GM03348 (cell line): ENCODE measurements at regions not wholly inside any gene's neighbourhood (a gene's known extent, or its start where the extent isn't known, plus 50 kb on each side); places are given as distances from the start of the nearest gene placed in this dataset.
"Not testable (repeated sequence)": the region's sequence is repeated elsewhere in the genome, so short reads cannot be mapped to it uniquely, and the experiment has no call there.

ENCODE experiments used
- DNase-seq: peaks from one replicate; pipeline ENCODE4 v3.0.0; 2012; ENCODE audit warnings: low spot score

DNA sequence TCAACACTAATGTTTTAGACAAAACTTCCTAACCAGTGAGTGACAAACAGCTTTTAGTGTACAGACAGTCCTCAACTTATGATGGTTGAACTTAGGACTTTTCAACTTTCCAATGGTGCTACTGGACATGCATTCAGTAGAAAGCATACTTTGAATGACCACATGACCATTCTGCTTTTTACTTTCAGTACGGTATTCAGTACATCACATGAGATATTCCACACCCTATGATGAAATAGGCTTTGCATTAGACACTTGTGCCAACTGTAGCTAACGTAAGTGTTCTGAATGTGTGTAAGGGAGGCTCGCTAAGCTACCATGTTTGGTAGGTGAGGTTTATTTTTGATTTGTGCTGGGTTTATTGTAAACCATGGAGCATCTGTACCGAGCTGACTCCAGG is 113.7 kb downstream of the WNT7A start:
- DNase-seq, result no peak

DNA sequence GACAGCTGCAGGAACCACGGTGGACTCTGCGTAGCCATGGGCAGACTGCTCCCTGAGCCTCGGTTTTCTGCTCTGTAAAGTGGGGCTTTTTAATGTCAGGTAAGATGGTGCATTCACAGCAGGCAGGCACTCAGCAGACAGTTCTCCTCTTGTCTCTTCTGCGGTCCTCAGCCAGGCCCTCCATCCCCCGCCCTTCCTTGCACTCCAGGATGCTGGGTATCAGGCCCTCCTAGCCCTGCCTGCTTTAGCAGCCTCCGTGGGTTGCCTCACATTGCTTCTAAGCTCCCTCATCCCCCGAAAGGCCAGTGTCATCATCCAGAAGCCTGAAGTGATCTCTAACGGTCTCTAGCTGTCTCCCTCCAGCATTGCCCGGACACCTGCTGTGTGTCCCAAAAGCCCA is 115.7 kb downstream of the WNT7A start:
- DNase-seq, result no peak

DNA sequence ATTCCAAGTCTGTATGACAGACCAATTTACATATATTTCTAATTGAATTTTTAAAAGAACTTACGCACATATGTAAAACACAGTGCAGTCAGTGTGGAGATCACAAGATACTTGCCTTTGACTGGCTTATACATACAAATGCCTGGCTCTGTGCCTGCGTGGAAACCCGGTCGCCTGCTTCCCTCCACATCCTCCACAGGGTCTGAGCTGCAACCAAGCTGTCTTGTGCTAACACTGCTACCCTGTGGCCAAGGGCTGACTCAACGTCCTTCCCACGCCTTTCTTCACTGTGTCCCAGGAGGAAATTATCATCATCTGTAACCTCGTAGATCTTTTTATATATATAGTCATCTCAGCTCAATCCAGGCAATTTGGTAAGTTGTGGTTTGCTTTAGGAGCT is 117.0 kb downstream of the WNT7A start:
- no peak for DNase-seq

DNA sequence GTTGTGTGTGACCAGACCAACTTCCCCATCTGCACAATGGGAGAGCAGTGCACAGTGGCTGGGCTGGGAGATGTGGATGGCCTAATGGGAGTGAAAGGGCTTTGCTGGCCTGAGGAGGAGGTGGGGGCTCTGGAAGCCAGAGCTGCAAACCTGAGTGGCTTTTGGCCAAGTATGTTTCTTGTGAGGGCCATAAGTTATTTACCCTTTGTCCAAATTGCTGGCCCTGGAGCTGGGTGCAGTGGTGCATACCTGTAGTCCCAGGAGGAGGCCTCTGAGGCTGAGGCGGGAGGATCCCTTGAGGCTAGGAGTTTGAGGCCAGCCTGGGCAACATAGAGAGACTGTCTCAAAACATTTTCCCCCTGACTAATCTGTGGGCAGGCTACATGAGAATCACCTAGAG is 129.1 kb downstream of the WNT7A start:
- DNase-seq, result no peak

DNA sequence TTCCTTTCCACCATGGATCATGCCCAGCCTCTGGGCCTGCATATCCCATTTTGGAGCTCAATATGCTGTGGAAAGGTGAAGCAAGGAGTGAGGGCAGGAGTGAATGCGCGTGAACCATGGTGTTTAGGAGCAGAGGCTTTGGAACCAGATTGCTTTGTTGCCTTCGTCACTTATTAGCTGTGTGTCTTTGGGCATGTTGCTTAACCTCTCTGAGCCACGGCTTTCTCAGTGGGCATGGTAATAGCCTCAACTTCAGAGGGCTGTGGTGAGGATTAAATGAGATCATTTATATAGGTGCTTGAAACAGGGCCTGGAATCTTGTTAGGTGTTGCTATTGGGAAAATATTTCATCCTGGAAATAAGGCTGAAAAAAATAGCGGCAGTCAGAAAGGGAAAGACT is 129.7 kb downstream of the WNT7A start:
- DNase-seq, result no peak

DNA sequence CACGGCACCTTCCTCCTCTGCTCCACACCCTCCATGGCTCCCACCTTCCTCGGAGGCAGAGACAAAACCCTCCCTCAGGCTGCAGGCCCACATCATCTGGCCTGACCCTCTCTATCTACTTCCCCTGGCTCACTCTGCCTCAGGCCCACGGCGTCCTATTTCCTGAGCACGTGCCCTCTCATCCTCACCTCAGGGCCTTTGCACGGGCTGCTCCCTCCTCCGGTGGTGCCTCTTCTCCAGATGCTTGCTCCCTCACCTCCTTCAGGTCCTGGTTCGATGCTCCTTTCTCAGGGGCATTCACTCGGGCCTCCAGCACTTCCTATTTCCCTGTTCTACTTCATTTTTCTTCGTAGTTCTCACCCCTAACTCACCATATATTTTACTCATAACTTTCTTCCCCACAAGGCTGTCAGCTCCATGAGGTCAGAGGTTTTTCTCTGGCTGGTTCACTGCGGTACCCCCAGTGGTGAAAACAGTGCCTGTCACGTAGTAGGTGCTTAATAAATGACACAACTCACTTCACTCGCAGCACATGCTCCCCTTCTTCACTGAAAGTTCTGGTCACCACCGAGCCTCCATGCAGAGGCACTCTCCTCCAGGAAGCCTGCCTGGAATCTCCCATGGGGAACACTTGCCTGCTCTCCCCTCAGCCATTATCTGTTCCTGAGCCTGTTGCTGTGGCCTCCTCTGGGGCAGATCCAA is 130.7 kb downstream of the WNT7A start:
- no peak for DNase-seq

DNA sequence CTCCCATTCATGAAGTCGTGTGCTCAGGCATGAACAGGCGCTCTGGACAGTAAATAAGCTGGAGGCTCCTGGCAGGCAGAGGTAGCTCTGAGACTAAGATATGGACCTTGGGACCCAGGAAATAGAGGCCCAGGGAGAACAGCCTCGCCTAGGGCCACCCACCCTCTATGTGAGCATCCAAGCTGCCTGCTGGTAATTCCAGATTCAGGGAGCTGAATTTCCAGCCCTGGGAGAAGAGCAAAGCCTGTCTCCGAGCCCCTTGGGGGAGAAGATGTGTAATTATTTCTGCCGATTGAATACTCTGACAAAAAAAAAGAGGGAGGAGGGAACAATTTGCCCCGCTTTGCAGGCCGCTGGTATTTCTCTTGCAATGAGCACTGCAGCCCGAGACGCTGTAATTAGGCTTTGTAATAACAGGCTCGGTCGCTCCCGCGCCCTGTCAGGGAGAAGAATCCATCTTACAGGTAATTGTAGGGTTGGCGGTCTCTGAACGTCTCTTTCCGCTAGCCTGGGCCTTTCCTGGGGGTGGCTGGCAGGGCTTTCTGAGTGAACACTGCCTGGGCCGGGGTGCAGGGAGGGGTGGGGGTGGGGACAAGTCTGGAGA is 131.5 kb downstream of the WNT7A start:
- no peak for DNase-seq

DNA sequence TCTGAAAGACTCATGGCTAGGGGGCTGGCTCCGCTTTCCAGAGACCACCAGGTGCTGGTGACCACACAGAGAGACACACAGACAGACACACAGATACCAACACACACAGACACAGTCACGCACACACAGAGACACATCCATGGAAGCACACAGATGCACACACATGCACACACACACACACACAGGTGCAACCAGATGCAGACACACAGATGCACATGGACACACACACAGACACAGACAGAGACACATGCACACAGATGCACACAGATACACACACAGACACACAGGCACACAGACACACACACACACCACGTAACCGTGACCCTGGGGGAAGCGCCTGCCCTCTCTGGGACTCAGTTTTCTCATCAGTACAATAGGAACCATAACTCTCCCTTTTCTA is 132.2 kb downstream of the WNT7A start:
- no peak for DNase-seq

DNA sequence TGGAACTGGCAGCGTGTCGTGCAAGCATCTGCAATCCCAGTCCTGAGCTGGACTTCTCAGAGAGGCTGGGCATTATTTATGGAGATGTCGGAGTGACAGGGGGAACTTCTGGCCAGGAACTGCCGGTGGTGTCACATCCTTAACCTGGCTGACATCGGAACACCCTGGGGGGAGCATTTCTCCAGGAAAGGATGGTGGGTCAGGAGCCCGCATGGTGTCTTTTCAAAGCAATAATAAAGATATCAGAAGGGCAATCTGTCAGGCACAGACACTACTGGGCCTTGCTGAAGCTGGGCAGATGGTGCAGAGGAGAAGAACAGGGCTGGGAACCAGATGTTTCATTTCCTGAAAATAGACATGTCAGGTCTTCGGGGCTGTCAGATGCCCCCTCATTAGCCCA is 133.5 kb downstream of the WNT7A start:
- DNase-seq, result no peak

DNA sequence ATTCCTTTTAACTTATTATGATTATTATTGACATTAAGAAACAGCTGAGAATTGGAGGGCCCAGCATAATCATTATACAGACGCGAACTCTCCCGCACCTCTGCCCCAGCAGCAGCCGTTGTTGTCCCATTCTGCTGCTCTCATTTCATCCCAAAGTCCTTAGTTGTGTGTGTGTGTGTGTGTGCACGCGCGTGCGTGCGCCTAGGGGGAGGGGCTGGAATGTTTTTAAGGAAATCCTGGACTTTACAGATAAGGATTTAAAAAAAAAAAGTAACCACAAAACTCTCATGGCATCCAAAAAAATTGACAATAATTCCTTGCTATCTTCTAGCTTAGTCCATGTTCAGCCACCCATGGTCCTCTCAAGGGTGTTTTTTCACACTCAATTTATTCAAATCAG is 134.2 kb downstream of the WNT7A start:
- no peak for DNase-seq

DNA sequence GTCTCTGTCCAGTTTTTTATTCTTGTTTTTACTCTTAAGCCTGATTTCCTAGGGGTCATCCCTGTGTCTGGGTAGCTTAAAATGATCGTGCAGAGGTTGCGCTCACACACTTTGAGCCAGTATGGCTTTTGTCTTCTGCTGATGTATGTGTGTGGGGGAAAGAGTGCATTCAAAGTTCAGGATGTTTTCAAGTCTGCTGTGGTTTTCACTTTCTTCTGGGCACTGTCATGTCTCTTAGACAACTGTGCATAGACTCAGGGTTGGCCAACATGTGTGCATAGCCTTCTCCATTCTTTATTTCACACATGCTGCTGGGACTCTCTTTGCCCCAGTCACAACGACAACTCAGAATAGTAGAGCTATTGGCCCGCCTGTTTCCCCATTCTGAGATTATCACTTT is 139.1 kb downstream of the WNT7A start:
- DNase-seq, result no peak

DNA sequence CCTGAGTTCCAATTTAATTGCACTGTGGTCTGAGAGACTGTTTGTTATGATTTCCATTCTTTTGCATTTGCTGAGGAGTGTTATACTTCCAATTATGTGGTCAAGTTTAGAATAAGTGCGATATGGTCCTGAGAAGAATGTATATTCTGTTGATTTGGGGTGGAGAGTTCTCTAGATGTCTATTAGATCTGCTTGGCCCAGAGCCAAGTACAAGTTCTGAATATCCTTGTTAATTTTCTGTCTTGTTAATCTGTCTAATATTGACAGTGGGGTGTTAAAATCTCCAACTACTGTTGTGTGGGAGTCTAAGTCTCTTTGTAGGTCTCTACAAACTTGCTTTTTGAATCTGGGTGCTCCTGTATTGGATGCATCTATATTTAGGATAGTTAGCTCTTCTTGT is 146.1 kb downstream of the WNT7A start:
- DNase-seq, result not testable (repeated sequence)

DNA sequence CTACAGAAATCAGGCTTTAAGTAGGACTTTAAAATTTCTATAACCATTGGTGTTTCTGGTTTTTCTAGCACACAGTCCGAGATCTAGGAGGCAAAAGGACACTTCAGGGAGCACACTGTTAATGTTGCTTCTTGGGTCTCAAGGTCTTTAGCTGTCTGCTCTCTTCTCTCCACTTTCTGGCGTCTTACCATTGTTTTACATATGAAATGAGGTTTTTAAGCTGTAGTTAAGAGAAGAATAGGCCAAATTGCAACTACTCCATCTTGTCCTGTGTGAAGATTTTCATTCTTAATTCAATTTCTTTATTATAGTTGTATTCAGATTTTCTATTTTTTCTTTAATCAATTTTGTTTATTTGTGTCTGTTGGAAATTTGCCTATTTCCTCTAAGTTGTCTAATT is 151.4 kb downstream of the WNT7A start:
- DNase-seq, result no peak

DNA sequence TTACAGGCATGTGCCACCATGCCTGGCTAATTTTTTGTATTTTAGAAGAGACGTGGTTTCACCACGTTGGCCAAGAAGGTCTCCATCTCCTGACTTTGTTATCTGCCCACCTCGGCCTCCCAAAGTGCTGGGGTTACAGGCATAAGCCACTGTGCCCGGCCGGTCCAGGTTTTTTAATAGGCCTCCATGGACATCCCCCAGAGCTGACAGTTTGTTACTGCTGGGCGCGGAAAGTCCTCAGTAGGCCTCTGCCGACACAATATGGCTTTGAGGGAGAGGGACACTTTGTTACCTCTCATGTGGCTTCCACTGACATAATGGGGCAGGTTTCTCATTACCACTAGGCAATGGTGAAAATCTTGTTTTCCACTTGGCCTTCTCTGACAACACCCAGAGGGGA is 152.0 kb downstream of the WNT7A start:
- no peak for DNase-seq

DNA sequence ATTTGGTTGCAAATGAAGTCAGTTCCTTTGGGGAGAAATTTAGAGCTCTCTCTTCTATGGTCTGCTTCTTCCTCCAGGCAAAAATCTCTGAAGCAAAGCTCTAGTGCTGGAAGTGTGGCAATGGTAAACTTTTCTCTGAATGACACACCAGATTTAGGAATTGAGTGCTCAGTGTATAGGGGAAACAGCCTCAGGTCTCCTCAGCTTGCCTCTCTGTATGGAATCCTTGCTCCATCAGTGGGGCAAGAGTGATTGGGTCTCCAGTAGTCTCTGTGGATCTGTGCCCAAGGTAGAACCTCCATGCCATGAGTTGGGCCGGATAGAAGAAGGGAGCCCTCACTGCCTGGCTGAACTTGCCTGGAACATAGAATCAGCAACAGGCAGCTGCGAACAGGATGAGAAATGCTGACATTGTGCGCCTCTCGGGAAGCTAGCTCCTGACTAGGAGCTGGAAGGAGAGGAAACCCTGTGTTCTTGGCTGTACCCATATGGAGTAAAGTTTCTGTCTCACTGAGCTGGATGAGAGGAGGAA is 156.1 kb downstream of the WNT7A start:
- DNase-seq, result no peak

DNA sequence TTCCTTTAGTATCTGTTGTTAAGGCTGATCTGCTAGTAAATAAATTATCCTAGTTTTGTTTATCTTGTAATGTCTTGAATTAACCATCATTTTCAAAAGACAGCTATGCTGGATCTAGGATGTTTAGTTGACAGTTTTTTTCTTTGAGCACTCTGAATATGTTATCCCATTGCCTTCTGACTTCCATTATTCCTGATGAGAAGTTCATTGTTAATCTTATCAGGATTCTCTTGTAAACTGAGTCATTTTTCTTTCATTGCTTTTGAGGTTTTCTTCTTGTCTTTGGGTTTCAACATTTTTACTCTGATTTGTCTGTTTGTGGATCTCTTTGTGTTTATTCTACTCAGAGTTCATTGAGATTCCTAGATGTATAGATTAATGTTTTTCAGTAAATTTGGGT is 157.7 kb downstream of the WNT7A start:
- no peak for DNase-seq

DNA sequence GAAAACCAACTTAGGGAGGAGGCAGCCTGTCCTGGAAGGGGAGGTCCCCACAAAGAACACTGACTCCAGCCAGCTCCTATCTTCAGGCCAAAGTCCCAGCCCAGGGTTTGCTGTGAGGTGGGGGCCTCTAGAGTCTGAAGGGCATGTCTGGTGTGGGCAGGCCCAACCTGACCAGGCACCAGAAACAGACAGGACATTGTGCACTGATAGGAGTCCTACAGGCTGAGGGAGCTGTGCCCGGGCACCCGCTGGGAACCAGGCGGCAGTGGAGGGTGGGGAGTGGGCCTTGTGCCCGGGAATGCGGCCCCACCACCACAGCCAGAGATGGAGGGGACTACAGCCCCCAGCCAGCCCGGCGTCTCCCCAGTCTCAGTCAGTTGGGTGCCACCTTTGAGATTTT is 161.4 kb downstream of the WNT7A start:
- peak; percentile 3 for DNase-seq

DNA sequence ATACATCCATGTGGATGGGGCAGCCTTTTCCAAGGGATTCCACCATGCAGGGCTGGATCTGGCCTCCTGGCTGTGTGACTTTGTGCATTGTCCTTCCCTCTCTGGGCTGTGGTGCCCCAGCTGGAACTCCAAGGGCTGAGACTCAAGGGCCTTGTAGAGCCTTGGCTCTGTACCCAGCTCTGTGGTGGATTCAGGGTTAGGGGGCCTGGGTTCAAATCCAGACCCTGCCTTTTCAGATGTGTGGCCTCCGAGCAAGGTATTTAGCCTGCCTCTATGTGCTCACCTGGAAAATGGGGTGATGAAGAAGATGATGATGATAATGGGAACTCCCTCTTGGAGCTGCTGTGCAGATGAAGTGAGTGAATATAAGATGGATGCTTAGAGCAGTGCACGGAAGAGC is 161.9 kb downstream of the WNT7A start:
- DNase-seq, result peak; percentile 1

DNA sequence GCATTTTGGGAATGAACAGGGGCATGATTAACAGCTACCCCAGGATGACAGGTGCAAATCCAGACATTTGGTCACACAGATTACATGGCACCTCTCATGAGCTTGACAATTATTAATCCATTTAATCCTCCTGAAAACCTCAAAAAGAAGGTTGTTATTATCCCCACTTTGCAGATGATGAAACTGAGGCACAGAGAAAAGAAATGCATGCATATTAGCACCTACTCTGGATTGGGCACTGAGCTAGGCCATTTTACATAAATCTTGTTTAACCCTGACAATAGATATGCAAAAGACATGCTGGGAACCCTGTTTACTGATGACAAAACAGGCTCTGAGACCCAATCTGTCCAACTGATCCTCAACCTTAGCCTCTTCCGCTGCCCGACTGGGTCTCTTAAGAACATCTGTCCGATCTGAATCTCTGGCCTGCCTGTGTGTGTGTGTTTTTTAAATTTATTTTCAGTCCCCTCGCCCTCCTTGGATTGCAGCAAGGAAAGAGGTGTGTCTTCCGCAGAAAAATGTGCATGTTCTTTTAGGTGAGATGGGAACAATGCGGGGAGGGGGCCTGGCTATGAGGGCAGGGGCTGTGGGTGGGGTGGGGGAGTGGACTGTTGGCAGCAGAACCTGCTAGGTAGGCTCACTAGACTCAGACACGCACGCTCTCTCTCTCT is 162.5 kb downstream of the WNT7A start:
- no peak for DNase-seq

DNA sequence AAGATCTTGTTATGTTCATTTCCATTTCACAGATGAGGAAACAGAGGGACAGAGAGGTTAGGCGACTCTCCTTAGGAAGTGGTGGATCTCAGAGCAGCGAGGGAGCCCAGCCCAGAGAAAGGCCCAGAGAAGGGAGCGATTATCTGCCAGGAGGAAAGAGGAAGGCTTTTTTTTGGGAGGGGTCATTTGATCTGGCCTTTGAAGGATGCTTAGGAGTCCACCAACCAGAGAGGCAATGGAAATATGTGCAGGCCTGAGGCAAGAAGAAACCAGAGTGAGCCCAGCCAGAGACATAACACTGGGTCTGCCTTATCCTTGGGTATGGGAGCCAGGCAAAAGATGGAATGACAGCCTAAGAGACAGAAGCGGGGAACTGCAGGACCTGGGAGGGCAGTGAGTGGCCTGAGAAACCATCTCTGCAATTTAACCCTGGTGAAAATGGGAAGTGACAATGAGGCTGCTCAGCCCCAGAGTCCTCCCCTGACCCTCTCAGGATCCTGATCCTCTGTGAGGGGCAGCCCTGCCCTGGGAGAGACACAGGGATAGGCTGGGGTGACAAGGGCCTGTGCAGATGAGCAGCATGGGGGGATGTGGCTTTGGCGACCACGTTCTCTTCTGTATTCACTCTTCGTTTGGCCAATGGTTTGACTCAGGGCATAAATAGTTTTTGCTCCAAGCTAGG is 163.2 kb downstream of the WNT7A start:
- peak; percentile 2 for DNase-seq

DNA sequence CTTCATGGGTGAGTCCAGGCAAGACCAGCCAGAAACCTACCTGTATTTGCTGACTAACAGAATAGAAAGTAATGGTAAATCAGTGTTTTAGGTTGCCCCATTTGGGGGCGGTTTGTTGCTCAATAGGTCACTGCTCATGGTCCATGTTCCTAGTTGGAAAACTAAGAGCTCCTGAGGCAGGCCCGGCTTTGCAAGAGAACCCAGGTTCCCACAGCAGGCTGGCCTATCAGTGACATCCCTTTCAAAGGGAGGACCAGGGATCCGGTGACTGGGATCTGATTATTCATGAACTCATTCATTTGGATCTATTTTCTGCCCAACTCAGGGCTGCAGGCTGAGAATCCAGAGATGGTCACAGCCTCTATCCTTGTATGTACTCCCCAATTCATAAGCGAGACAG is 163.9 kb downstream of the WNT7A start:
- DNase-seq, result no peak

DNA sequence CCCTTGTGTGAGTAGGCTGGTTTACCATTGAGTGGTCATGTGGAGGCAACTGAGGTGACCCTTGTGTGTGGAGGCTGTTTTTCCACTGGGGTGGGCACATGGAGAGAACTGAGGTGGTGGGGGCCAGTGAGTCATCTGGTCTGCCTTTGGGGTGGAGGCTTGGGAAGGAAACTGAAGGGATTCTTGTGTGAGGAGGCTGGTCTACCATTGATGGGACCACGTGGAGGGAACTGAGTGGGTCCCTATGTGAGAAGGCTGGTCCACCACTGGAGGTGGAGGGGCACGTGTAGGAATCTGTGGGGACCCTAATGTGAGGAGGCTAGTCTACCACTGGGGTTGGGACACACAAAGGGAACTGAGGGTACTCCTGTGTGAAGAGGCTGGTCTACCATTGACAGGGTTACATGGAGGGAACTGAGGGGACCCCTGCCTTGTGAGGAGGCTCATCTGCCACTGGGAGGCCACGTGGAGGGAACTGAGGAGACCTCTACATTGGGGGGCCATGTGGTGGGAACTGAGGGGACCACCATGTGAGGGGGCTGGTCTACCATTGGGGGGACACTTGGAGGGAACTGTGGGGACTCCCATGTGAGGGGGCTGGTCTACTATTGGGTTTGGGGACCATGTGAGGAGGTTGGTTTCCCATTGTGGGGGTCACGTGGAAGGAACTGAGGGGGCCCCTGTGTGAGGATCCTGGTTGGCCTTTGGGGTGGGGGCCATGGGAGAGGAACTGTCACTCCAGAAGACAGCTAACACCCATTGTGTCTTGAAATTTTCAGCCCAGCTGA is 164.5 kb downstream of the WNT7A start:
- no peak for DNase-seq
